ENCODE measurements at regions not wholly inside any gene's neighbourhood (a gene's known extent, or its start where the extent isn't known, plus 50 kb on each side); places are given as distances from the start of the nearest gene placed in this dataset.

DNA sequence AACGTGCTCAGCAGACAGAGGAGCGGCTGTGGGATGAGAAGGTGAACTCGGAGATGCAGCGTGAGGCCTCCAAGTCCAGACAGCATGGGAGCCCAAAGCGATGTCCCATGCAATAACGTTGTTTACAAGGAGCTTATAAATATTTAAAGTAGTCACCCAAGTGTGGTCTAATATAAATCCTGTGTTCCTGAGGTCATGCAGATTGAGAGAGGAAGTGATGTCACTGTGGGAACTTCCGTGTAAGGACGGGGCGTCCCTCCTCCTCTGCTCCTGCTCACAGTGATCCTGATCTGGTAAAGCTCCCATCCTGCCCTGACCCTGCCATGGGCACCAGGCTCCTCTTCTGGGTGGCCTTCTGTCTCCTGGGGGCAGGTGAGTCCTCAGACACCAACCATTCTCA lies 94.7 kb upstream of the PRSS58 start:
- Histone ChIP-seq H3K4me1 (replicated peaks in 1 of 2) (no peaks in the 10 kb centered on the region), H3K4me3 (no peak overlapping the region), H3K27ac (no peak overlapping the region)
- WGBS, 10 experiments, result 20 to 100% (median 73%) methylated on average over 1 to 7 of the region's 9 CpGs; no CpG with 5 or more reads in 4 of the 10 experiments
- ATAC-seq (replicated peaks in 6 of 8), result no peak
- in situ Hi-C loops (cut with MboI; ENCODE audit: low pct_unique_long_range_greater_than_20kb in 2 of 9, low sequenced_read_pairs in 9 of 9, unreplicated experiment in 9 of 9), result no loop called here

DNA sequence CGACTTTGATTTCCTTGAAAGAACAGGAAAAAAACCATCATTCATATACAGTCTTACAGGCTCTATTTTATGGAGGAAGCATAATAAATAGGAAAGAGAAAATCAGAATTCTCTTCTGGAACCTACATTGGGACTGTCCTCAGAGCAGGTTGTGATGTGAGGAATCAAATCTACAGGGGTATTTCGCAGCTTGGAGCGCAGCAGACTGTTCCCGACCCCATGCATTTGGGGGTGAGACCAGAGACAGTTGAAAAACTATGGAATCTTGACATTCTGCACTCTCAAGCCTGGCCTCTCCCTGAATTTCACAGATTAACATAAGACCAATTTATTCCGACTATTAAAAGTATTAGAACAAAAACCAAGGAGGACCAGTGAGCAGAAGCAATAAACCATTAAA lies 93.3 kb upstream of the PRSS58 start:
- H3K4me3 ChIP-seq, result no peak overlapping the region
- no peak overlapping the region for H3K27ac ChIP-seq
- ATAC-seq (replicated peaks in 6 of 8), result no peak
- 13 to 95% (median 80%) methylated on average over 1 to 5 of the region's 5 CpGs; no CpG with 5 or more reads in 1 of the 10 experiments for WGBS, 10 experiments
- in situ Hi-C loops (cut with MboI; ENCODE audit: low pct_unique_long_range_greater_than_20kb in 2 of 9, low sequenced_read_pairs in 9 of 9, unreplicated experiment in 9 of 9), result no loop called here
- no peaks in the 10 kb centered on the region for H3K4me1 ChIP-seq (replicated peaks in 1 of 2)

DNA sequence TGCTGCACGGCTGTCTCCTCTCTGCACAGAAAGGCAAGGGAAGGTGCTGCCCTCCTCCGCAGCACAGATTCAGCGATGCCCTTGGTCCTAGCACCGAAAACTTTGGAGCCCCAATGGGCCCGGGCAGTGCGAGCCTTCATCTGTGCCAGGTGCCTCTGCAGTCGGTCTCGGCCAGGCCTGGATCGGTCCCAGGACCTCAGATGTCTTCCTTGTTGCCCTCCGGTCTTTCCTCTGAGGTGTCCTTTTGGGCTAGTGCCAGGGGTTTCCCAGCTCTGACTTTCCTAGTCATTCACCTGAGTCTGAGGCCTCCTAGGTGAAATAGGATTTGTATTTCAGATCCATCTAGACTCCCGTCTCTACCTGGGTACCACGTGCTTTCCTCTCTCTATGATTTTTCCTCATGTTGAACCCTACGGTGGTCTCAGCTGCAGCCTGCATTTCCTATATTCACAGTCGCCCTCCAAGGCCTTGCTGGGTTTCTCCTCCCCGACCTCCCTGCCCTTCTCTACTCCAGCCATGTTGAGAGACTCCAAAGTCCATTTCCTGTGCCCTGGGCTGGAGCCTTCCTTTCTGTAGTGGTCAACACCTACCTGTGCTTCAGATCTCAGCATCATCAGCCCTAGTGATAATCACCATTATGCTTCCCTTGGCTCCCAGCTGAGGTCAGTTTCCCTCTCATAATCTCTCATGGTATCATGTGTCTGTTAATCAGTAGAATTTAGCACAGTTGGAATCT lies 92.0 kb upstream of the PRSS58 start:
- no peak overlapping the region for H3K27ac ChIP-seq
- no peak overlapping the region for H3K4me3 ChIP-seq
- in situ Hi-C loops (cut with MboI; ENCODE audit: low pct_unique_long_range_greater_than_20kb in 2 of 9, low sequenced_read_pairs in 9 of 9, unreplicated experiment in 9 of 9), result no loop called here
- no peak for ATAC-seq (replicated peaks in 6 of 8)
- WGBS, 10 experiments, result 0 to 95% (median 50%) methylated on average over 1 to 15 of the region's 15 CpGs; no CpG with 5 or more reads in 1 of the 10 experiments
- H3K4me1 ChIP-seq (replicated peaks in 1 of 2), result peaks cover 0 to 4% of the 10 kb centered on the region in 2 donors

DNA sequence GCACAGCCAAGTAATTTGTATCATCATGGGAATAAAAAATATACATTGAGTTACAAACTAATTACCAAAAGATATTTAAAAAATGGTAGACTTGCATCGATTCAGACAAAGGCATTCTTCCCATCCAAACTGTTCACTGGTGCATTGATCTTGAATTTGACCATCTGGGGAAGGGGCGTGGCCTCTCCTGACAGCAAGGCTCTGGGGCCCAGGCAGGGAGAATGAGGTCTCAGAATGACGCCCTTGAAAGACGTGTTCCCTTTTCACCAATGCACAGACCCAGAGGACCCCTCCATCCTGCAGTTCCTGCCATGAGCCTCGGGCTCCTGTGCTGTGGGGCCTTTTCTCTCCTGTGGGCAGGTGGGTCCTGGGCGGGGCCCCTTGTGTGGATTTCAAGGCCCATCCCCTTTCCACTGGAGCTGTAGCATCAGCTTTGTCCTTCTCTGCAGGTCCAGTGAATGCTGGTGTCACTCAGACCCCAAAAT lies 91.1 kb upstream of the PRSS58 start:
- in situ Hi-C loops (cut with MboI; ENCODE audit: low pct_unique_long_range_greater_than_20kb in 2 of 9, low sequenced_read_pairs in 9 of 9, unreplicated experiment in 9 of 9), result no loop called here
- WGBS, 10 experiments, result 0 to 70% (median 34%) methylated on average over 1 to 6 of the region's 6 CpGs; no CpG with 5 or more reads in 2 of the 10 experiments
- Histone ChIP-seq H3K4me1 (replicated peaks in 1 of 2) (peaks cover 0 to 4% of the 10 kb centered on the region in 2 donors), H3K27ac (no peak overlapping the region), H3K4me3 (no peak overlapping the region)
- ATAC-seq (replicated peaks in 6 of 8), result no peak

DNA sequence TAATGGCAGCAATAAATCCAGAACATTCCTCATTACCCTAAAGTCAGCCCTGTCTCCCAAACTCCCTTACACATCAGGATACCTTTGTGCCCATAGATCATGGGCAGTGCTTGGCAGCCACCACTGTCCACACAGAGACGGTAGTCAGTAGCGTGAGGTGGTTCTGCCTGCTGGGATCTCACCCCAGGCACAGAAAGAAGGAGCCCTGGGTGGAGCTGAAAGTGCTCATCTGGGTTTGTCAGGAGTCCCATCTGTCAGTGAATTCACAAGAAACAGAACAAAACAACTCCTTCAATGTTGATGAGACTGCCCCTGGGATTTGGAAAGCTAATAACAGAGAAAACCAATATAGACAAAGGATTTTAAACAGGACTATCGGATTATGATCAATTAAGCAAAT lies 90.2 kb upstream of the PRSS58 start:
- no peak overlapping the region for H3K4me3 ChIP-seq
- no peak for ATAC-seq (replicated peaks in 6 of 8)
- WGBS, 10 experiments, result 0 to 100% (median 31%) methylated on average over 1 to 3 of the region's 3 CpGs; no CpG with 5 or more reads in 6 of the 10 experiments
- H3K27ac ChIP-seq, result no peak overlapping the region
- peaks cover 0 to 4% of the 10 kb centered on the region in 2 donors for H3K4me1 ChIP-seq (replicated peaks in 1 of 2)
- in situ Hi-C loops (cut with MboI; ENCODE audit: low pct_unique_long_range_greater_than_20kb in 2 of 9, low sequenced_read_pairs in 9 of 9, unreplicated experiment in 9 of 9), result no loop called here

DNA sequence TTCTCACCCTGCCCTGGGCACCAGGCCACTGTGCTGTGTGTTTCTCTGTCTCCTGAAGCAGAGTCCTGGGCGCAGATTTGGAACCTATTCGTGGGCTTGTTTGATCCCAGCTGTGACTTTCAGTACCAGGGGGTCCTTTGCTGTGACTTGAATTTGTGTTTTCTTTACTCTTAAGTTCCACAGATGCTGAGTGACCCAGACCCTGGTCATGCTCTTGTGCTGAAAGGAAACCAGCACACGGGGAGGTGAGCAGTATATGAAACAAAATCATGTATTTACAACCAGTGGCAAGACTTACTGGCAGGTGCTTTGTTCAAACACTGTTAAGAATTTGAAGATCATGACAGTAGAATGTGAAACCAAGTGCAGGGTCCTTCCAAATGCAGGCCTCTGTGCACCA lies 89.2 kb upstream of the PRSS58 start:
- WGBS, 10 experiments, result 0 to 100% (median 0%) methylated on average over 1 to 3 of the region's 3 CpGs; no CpG with 5 or more reads in 1 of the 10 experiments
- Histone ChIP-seq H3K4me1 (replicated peaks in 1 of 2) (peaks cover 0 to 4% of the 10 kb centered on the region in 2 donors), H3K27ac (no peak overlapping the region), H3K4me3 (no peak overlapping the region)
- ATAC-seq (replicated peaks in 6 of 8), result no peak
- in situ Hi-C loops (cut with MboI; ENCODE audit: low pct_unique_long_range_greater_than_20kb in 2 of 9, low sequenced_read_pairs in 9 of 9, unreplicated experiment in 9 of 9), result no loop called here

DNA sequence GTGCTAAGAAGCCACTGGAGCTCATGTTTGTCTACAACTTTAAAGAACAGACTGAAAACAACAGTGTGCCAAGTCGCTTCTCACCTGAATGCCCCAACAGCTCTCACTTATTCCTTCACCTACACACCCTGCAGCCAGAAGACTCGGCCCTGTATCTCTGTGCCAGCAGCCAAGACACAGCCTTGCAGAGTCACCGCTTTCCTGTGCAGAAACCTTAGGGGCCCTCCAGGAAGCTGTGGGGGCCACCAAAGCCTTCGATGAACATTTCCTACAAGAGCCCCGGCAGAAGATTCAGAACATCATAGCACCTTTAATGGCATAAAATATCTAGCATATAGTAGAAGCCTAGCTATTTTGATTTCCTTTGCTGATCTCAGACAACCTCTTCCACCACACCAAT lies 88.0 kb upstream of the PRSS58 start:
- no peak overlapping the region for H3K27ac ChIP-seq
- peaks cover 0 to 4% of the 10 kb centered on the region in 2 donors for H3K4me1 ChIP-seq (replicated peaks in 1 of 2)
- 0 to 100% (median 80%) methylated on average over 1 to 5 of the region's 5 CpGs; no CpG with 5 or more reads in 1 of the 10 experiments for WGBS, 10 experiments
- in situ Hi-C loops (cut with MboI; ENCODE audit: low pct_unique_long_range_greater_than_20kb in 2 of 9, low sequenced_read_pairs in 9 of 9, unreplicated experiment in 9 of 9), result no loop called here
- H3K4me3 ChIP-seq, result no peak overlapping the region
- ATAC-seq (replicated peaks in 6 of 8), result no peak

DNA sequence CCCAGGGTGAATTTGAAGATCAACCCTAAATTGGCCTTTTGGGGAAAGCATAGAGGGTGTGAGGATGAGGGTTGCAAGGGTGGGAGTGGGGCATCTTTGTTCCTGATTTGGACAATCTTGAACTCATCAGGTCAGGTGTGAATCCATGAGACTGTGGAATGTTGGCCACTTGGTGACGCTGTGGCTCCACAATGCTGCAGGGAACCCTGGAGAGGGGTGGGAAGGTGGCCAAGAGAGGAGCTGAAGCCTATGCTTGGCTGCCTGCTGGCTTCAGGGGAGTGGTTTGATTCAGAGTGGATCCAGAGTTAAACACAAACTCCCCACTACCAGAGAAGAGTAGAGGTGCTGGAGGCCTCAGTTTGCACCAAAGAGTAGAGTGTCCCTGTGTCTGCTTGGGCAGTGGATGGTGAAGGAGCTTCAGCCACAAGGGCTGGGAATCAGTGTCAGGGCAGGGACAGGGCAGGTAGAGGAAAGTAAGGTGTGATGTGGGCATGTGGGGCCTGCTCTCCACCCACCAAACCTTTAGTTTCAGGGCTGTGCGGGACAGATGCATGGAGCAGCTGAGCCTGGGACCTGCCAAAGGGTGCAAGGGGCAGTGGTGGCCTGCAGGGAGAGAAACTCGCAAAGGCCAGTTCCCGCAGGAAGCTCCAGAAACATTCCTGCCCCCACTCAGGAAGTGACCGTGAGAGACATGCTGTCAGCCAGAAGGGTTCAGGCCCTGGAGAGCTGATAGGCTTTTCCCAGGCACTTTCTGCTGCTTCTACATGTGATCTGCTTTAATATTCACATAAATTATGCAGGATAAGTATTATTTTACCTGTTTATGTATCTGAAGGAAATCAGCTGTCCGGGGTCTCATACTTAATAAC lies 81.0 kb upstream of the PRSS58 start:
- H3K4me3 ChIP-seq, result no peak overlapping the region
- H3K27ac ChIP-seq, result no peak overlapping the region
- in situ Hi-C loops (cut with MboI; ENCODE audit: low pct_unique_long_range_greater_than_20kb in 2 of 9, low sequenced_read_pairs in 9 of 9, unreplicated experiment in 9 of 9), result no loop called here
- WGBS, 10 experiments, result 0 to 100% (median 79%) methylated on average over 1 to 4 of the region's 6 CpGs; no CpG with 5 or more reads in 5 of the 10 experiments
- H3K4me1 ChIP-seq (replicated peaks in 1 of 2), result no peaks in the 10 kb centered on the region
- peak in 5 of 8 experiments; percentile 7 to 95 (median 75) for ATAC-seq (replicated peaks in 6 of 8)

DNA sequence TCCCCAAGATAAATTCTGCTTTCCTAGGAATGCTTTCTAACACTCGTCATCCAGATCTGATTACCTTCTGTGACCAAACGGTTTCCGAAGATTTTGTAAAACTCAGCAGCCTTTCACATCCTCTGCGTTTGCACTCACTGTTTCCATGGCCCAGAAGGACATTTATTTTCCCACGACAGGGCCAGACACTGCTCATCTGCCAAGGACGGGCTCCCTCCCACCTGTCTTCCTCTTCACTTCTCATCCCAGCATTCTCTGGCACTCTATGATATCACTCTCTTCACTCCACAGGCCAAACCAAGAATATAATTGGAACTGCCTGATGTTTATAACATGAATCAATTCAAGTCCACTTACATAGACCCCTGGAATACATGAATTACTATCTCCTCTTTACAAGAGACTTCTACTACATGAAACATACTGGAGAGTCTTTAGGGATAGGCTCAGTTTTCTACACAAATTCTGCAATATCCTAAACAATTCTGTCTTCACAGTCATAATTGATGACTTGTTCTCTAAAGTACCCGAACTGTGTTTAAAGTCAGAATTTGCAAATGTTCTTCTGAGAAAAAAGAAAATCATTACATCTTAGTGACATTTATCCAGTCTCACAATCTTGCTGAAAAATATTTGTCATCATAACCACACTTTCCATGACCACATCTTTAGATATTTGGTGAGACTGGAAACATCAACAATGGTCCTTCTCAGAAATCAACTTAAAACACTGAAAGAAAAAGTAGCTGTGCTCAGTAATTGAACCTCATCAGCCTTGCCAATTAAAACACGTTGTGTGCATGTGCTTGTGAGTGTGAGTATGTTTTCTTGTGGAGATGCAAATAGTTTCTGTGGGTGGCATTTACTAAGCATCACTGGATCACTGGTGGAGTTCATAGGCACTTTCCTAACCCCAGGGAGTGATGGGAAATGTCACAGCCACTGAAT lies 79.5 kb upstream of the PRSS58 start:
- ATAC-seq (replicated peaks in 6 of 8), result peak in 5 of 8 experiments; percentile 48 to 92 (median 89)
- H3K27ac ChIP-seq, result no peak overlapping the region
- in situ Hi-C loops (cut with MboI; ENCODE audit: low pct_unique_long_range_greater_than_20kb in 2 of 9, low sequenced_read_pairs in 9 of 9, unreplicated experiment in 9 of 9), result no loop called here
- no peak overlapping the region for H3K4me3 ChIP-seq
- WGBS, 10 experiments, result 0 to 89% (median 68%) methylated on average over 2 to 8 of the region's 8 CpGs
- no peaks in the 10 kb centered on the region for H3K4me1 ChIP-seq (replicated peaks in 1 of 2)

DNA sequence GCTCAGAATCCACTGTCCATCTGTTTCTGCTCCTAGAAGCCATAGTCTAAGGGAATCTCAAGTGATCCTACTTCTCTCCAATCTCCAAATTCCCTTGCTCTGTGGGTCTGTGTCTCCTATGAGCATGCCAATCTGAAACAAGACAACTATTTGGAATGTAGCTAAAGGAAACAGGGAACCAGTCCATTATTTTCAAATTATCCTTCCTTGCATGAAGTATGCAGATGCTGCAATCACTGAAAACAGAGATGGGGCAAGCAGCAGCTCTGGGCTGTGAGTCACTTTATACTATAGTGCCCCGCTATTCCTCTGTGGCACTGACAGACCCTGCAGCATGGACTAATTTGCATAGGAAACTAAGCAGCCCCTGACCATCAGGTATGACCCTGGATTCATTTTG lies 76.9 kb upstream of the PRSS58 start:
- no peak overlapping the region for H3K4me3 ChIP-seq
- ATAC-seq (replicated peaks in 6 of 8), result no peak
- in situ Hi-C loops (cut with MboI; ENCODE audit: low pct_unique_long_range_greater_than_20kb in 2 of 9, low sequenced_read_pairs in 9 of 9, unreplicated experiment in 9 of 9), result no loop called here
- 60 to 100% (median 90%) methylated on average over 1 of the region's 1 CpG; no CpG with 5 or more reads in 6 of the 10 experiments for WGBS, 10 experiments
- H3K4me1 ChIP-seq (replicated peaks in 1 of 2), result no peaks in the 10 kb centered on the region
- no peak overlapping the region for H3K27ac ChIP-seq

DNA sequence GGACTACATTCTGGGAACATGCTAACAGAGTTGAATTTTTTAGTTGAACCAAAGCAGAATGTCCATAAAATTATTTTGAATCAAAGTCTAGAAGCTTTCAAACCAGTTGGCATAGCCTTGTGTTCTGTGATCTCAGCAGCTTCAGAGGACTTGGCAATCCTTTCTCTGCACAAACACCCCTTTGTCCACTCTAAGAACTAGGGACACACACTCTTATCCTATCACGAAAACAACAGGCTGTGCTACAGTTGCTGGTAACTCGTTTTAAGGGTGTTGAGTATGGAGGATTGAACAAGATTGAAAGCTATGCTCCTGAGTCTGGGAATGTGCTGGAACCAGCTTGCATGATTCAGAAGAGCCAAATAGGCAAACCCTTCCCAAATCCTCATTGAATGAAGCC lies 76.4 kb upstream of the PRSS58 start:
- in situ Hi-C loops (cut with MboI; ENCODE audit: low pct_unique_long_range_greater_than_20kb in 2 of 9, low sequenced_read_pairs in 9 of 9, unreplicated experiment in 9 of 9), result no loop called here
- no peak for ATAC-seq (replicated peaks in 6 of 8)
- Histone ChIP-seq H3K4me3 (no peak overlapping the region), H3K4me1 (replicated peaks in 1 of 2) (no peaks in the 10 kb centered on the region), H3K27ac (no peak overlapping the region)
- WGBS, 10 experiments, result 0 to 100% (median 86%) methylated on average over 1 to 2 of the region's 2 CpGs; no CpG with 5 or more reads in 3 of the 10 experiments

DNA sequence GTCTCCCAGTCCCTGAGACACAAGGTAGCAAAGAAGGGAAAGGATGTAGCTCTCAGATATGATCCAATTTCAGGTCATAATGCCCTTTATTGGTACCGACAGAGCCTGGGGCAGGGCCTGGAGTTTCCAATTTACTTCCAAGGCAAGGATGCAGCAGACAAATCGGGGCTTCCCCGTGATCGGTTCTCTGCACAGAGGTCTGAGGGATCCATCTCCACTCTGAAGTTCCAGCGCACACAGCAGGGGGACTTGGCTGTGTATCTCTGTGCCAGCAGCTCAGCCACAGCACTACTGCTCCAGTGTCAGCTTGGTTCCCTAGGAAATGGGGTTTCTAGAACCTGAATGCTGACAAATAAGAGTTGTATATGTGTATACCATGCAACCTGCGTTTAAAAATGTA lies 74.6 kb upstream of the PRSS58 start:
- 0 to 91% (median 30%) methylated on average over 1 to 6 of the region's 6 CpGs; no CpG with 5 or more reads in 6 of the 10 experiments for WGBS, 10 experiments
- ATAC-seq (replicated peaks in 6 of 8), result peak in 1 of 8 experiments; percentile 32
- Histone ChIP-seq H3K4me3 (no peak overlapping the region), H3K27ac (no peak overlapping the region), H3K4me1 (replicated peaks in 1 of 2) (peaks cover 12 to 13% of the 10 kb centered on the region in 2 donors)
- in situ Hi-C loops (cut with MboI; ENCODE audit: low pct_unique_long_range_greater_than_20kb in 2 of 9, low sequenced_read_pairs in 9 of 9, unreplicated experiment in 9 of 9), result no loop called here

All from motor neuron (in vitro differentiated cells).